ENCODE measurements at regions not wholly inside any gene's neighbourhood (a gene's known extent, or its start where the extent isn't known, plus 50 kb on each side); places are given as distances from the start of the nearest gene placed in this dataset.

GRCh38 chr9:14434971-14435718 lies 121.2 kb upstream of the NFIB start:
- no CpG with 5 or more reads among the region's 2 CpGs for WGBS (ENCODE audit: extremely low coverage, insufficient read length, low lambda C conversion rate)
- Mint-ChIP-seq H3K36me3 (ENCODE audit: insufficient read depth in 1 of 3, low read depth in 3 of 3) (no peaks in the 10 kb centered on the region; a peak in 2 of 7 replicates), H3K4me3 (no peak overlapping the region), H3K4me1 (peaks cover 11 to 13% of the 10 kb centered on the region in 2 experiments), H3K27ac (no peak overlapping the region), H3K27me3 (ENCODE audit: low read depth) (no peaks in the 10 kb centered on the region; the same call in 1 of the 2 replicates), H3K9me3 (no peaks in the 10 kb centered on the region; a peak in 1 of 5 replicates)
- Histone ChIP-seq H3K4ac (ENCODE audit: low read depth, low read length) (no peak overlapping the region), H3K4me2 (ENCODE audit: insufficient read depth, insufficient read length, low read length) (no peak overlapping the region), H3K14ac (ENCODE audit: insufficient read depth, low read length) (no peak overlapping the region), H4K91ac (ENCODE audit: insufficient read length, low read depth, low read length) (no peak overlapping the region), H2BK5ac (ENCODE audit: insufficient read length, low read length) (no peak overlapping the region), H4K5ac (ENCODE audit: insufficient read length, low read depth, low read length) (no peak overlapping the region), H3T11ph (ENCODE audit: low read length) (no peak overlapping the region), H3K27me3 (ENCODE audit: insufficient read depth, low read length) (no peaks in the 10 kb centered on the region), H2BK20ac (ENCODE audit: low read depth, low read length, poor library complexity, severe bottlenecking) (no peak overlapping the region), H3K56ac (ENCODE audit: insufficient read length, low read depth, low read length) (no peak overlapping the region), H3K18ac (ENCODE audit: insufficient read length, low read depth, low read length) (no peak overlapping the region), H3K9ac (ENCODE audit: extremely low read depth, insufficient read length, low read length) (no peak overlapping the region), H3K79me1 (ENCODE audit: insufficient read depth, low read depth, low read length, poor library complexity, severe bottlenecking) (no peaks in the 10 kb centered on the region), H3K23me2 (ENCODE audit: insufficient read length, low read depth, low read length, poor library complexity, severe bottlenecking) (no peaks in the 10 kb centered on the region), H2BK15ac (ENCODE audit: low read depth, low read length) (no peak overlapping the region), H2AFZ (ENCODE audit: low read length) (no peak overlapping the region), H4K20me1 (ENCODE audit: control insufficient read depth, insufficient read depth, insufficient read length) (no peaks in the 10 kb centered on the region), H3K23ac (ENCODE audit: insufficient read length, low read depth, low read length) (no peak overlapping the region), H2BK12ac (ENCODE audit: insufficient read length, low read depth, low read length) (no peak overlapping the region), H4K8ac (replicated peaks; ENCODE audit: insufficient read length, low read depth, low read length) (no peak overlapping the region), H3K9me3 (ENCODE audit: control insufficient read depth, low read depth, low read length) (no peaks in the 10 kb centered on the region), H3K27ac (ENCODE audit: insufficient read length, low read depth, low read length) (no peak overlapping the region), H3K79me2 (ENCODE audit: insufficient read depth, low read length) (no peaks in the 10 kb centered on the region), H2BK120ac (ENCODE audit: low read depth, low read length, poor library complexity, severe bottlenecking) (no peak overlapping the region), H3K4me1 (ENCODE audit: insufficient read depth, low read length) (no peaks in the 10 kb centered on the region; the same call in 1 of the 2 replicates), H2AK5ac (ENCODE audit: insufficient read length, low read length) (no peak overlapping the region)
- no peak for TF ChIP-seq CTCF (conservative IDR thresholded peaks at IDR 0.05)
- DNase-seq = no peak
